ENCODE measurements at regions not wholly inside any gene's neighbourhood (a gene's known extent, or its start where the extent isn't known, plus 50 kb on each side); places are given as distances from the start of the nearest gene placed in this dataset.
"Not testable (repeated sequence)": the region's sequence is repeated elsewhere in the genome, so short reads cannot be mapped to it uniquely, and the experiment has no call there.

DNA sequence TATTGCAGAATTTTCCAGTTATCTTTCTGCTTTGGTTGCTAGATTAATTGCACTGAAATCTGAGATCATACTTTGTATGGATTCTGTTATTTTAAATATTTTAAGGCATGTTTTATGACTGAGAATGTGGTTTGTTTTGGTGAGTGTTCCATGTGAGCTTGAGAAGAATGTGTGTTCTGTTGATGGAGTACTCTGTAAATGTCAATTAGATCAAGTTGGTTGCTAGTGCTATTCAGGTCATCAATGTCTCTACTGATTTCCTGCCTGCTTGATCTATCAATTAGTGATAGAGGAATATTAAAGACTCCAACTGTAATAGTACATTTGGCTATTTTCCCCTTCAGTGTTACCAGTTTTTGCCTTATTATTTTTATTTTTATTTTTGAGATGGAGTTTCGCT lies 64.3 kb upstream of the SHANK2 start:
- peaks cover 13% of the 10 kb centered on the region for H3K9me3 Mint-ChIP-seq
- H3K4me1 Mint-ChIP-seq, result no peaks in the 10 kb centered on the region
- H3K4me3 Mint-ChIP-seq, result no peak overlapping the region
- DNase-seq, result no peak
- peaks cover 16% of the 10 kb centered on the region for H3K27me3 Mint-ChIP-seq
- no peak overlapping the region for H3K27ac Mint-ChIP-seq
- H3K36me3 Mint-ChIP-seq, result peaks cover 1% of the 10 kb centered on the region

DNA sequence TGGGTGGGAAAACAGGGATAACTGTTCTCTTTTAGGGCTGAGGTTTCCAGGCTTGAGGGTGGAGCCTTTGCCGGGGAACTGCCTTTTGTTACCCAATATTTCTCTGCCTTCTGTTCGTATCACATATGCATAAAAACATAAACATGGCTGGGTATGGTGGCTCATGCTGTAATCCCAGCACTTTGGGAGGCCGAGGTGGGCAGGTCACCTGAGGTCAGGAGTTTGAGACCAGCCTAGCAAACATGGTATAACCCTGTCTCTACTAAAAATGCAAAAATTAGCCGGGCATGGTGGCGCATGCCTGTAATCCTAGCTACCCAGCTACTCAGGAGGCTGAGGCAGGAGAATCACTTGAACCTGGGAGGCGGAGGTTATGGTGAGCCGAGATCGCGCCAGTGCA lies 60.2 kb upstream of the SHANK2 start:
- H3K9me3 Mint-ChIP-seq, DNase-seq, H3K4me3 Mint-ChIP-seq, H3K36me3 Mint-ChIP-seq, H3K4me1 Mint-ChIP-seq, H3K27ac Mint-ChIP-seq, H3K27me3 Mint-ChIP-seq: not testable (repeated sequence)

DNA sequence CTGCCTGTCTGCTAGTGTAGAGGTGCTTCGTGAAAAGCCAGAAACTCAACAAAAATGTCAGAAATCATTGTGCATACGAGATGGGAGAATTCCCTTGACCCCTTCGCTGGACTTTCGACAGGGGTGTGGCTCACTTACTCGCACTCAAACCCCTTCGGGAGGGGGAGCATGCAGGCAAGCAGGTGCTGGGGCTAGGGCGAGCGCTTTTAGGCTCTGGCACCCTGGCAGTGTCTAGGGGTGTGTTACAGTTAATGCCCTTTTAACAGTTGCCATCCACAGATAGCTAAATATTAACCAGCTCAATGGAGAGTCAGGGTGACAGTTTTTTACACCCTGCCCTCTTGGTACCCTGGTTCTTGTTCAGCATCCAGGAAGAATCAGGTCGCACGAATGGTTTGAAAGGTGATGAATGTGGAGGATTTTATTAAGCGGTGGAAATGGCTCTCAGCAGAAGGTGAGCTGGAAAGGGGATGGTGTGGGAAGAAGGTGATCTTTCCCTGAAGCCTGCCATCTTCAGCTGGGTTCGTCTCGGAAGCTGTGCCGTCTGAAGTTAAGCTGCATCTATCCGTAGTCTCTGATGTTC lies 59.6 kb upstream of the SHANK2 start:
- Mint-ChIP-seq H3K4me1 (no peaks in the 10 kb centered on the region), H3K9me3 (peaks cover 3% of the 10 kb centered on the region), H3K36me3 (no peaks in the 10 kb centered on the region), H3K27me3 (no peaks in the 10 kb centered on the region), H3K27ac (no peak overlapping the region), H3K4me3 (no peak overlapping the region)
- no peak for DNase-seq

DNA sequence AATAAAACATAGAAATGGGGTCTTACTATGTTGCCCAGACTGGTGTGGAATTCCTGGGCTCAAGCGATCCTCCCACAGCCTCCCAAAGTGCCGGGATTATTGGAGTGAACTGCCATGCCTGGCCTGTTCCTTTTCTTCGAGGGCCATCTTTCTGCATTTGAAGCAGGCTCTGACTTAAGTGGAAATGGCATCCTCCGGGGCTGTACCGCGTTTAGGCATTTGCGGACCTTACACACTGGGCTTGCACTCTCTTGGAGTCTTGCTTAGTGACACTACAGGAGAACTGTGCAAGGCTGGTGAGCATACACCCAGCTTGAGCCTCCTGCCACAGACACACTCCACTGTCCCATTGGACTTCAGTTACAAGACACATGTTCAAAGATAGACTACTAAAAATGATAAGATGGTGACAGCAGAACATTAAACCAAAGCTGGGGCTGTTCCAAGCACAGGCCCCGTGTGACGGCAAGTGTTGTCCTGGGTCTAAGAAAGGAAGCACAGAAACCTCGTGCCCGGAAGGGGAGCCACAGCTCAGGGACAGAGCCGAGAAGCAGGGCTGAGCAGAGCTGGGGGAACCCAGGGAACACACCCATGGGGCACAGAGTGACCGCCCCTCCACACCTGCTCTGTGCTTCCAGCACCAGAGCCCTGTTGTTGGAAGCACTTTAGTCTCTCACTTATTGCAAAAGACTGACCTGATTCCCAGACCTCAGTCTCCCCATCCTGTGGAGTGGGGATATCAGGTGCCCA lies 59.0 kb upstream of the SHANK2 start:
- no peak overlapping the region for H3K27ac Mint-ChIP-seq
- DNase-seq, result no peak
- H3K27me3 Mint-ChIP-seq, result no peaks in the 10 kb centered on the region
- no peak overlapping the region for H3K4me3 Mint-ChIP-seq
- H3K4me1 Mint-ChIP-seq, result no peaks in the 10 kb centered on the region
- H3K9me3 Mint-ChIP-seq, result no peaks in the 10 kb centered on the region
- H3K36me3 Mint-ChIP-seq, result no peaks in the 10 kb centered on the region

DNA sequence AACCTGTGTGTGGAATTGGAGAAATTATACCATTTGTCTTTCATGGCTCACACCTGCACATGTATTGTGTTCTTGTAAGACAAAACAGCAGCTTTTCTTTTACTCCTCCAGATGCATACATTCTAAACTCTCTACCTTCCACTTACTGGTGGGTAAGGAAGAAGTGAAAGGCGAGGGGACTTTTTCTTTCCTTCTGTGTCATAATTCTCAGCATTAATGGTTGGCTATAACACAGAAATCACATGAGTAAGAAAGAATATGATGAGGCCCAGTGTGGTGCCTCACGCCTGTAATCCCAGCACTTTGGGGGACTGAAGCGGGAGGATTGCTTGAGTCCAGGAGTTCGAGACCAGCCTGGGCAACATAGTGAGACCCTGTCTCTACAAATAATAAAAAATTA lies 57.8 kb upstream of the SHANK2 start:
- DNase-seq, result no peak
- Mint-ChIP-seq H3K27me3 (no peaks in the 10 kb centered on the region), H3K27ac (no peak overlapping the region), H3K9me3 (no peaks in the 10 kb centered on the region), H3K4me1 (no peaks in the 10 kb centered on the region), H3K4me3 (no peak overlapping the region), H3K36me3 (no peaks in the 10 kb centered on the region)

DNA sequence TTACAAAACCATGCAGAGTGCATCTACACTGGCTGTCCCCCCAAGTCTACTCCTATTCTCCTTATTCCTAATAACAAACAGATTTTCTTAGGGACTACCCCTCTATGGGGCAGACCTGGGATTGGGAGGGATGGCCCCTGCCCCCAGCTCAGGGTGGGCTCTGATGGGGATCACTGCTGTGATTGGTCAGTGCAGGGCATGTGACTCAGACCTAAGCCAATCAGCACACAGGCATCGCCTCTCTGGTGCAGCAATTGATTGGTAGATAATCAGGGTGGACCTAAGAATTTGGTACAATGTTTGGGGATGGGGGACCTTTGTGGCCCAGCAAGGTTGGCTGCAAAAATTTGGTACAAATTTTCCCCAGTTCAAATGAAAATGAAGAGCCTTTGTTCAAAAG lies 57.2 kb upstream of the SHANK2 start:
- DNase-seq, result no peak
- H3K4me1 Mint-ChIP-seq, result no peaks in the 10 kb centered on the region
- H3K27ac Mint-ChIP-seq, result no peak overlapping the region
- no peaks in the 10 kb centered on the region for H3K27me3 Mint-ChIP-seq
- no peak overlapping the region for H3K4me3 Mint-ChIP-seq
- no peaks in the 10 kb centered on the region for H3K36me3 Mint-ChIP-seq
- H3K9me3 Mint-ChIP-seq, result no peaks in the 10 kb centered on the region

DNA sequence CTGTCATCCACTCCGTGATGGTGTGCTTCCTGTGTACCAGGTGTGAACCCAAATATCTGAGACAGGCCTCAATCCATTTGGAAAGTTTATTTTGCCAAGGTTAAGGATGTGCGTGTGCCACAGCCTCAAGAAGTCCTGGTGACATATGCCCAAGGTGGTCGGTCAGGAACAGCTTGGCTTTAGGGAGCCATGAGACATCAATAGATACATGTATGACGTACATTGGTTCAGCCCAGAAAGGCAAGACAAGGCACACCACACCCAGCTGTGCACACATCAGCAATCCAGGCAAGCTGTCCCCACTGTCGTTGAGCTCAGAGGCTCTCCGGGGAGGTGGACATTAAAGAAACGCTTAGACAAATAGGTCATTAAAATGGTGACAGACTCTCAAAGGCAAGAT lies 56.8 kb upstream of the SHANK2 start:
- no peak for DNase-seq
- Mint-ChIP-seq H3K9me3 (no peaks in the 10 kb centered on the region), H3K4me3 (no peak overlapping the region), H3K27me3 (no peaks in the 10 kb centered on the region), H3K27ac (no peak overlapping the region), H3K36me3 (no peaks in the 10 kb centered on the region), H3K4me1 (no peaks in the 10 kb centered on the region)

DNA sequence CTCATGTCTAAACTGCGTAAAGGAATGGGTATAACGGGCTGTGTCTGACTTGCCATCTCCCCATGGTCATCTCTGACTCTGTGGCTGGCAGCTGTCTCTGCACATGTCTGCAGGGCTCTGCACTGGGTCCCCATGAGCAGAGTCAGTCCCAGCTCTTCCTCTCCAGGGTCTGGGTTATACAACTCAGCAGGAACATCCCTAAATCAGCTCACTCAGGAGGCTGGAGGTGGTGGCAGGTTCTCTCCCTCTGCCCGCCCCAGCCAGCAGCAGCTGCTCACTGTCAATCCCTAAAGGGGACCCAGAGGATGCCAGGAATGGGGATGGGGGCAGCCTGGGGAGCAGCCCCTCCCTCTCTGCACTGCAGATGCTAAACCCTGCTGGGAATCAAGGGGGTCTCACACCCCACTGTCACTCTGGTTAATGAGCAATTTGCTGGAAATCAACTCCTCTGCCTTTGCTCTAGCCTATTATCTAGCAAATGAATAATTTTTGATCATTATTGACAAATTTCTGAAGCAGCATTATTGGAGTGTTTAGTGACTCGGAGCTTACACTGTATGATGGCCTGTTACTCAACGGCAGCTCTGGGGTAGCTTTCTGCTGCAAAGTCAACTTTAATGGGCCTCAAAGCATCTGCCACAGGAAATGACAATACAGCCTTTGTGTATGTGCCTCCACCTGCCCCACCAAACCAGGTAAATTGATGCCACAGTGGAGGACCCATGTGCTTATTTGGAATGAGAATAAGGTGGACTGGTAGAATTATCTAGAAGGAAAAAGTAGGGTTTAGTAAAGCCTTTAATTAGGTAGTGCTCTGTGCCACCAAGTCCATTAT lies 55.7 kb upstream of the SHANK2 start:
- DNase-seq, result no peak
- Mint-ChIP-seq H3K4me3 (no peak overlapping the region), H3K4me1 (no peaks in the 10 kb centered on the region), H3K9me3 (no peaks in the 10 kb centered on the region), H3K27me3 (peaks cover 9% of the 10 kb centered on the region), H3K27ac (no peak overlapping the region), H3K36me3 (no peaks in the 10 kb centered on the region)

DNA sequence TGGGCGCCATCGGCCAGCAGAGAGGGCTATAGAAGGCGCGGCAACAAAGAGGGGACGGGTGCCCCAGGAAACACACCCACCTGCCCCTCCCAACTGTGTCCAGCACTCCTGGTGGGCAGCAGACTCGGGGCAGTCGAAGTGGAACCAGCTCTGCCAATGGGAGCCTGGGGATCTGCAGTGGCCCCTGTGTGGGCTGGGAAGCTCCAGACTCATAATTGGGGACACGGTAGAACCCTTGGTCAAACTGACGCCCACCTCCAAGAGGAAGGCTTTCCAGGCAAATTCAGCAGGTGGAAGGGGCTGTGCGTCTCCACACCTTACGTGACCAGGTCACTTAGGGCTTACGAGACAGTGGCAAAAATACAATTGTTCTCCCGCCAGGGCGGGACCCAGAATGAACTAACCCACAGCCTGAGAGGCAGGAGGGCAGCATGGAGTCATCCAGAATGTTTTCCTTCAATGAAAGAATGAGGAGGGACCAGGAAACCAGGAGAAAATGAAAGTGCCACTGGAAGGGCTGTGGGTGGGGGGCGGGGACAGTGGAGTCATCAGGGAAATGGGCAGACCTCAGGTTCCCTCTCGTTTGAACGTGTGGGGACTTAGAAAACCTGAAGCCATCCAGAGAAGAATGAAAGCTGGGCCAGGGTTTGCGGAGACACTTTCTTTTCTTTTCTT lies 53.2 kb upstream of the SHANK2 start:
- Mint-ChIP-seq H3K4me1 (no peaks in the 10 kb centered on the region), H3K36me3 (no peaks in the 10 kb centered on the region), H3K4me3 (no peak overlapping the region), H3K9me3 (no peaks in the 10 kb centered on the region), H3K27ac (no peak overlapping the region), H3K27me3 (peaks cover 19% of the 10 kb centered on the region)
- no peak for DNase-seq

DNA sequence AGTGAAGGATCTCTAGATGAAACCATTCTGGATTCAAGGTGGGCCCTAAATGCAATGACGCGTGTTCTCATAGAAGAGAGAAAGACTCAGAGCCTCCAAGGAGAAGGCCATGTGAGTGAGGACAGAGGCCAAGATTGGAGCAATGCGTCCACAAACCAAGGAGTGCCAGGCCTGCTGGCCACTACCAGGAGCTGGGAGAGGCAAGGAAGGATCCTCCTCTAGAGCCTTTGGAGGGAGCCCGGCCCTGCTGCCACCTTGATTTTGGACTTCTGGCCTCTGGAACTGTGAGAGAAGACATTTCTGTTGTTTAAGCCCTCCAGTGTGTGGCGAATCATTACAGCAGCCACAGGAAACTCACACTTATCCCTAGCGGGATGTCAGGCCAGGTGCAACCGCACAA lies 52.7 kb upstream of the SHANK2 start:
- no peak for DNase-seq
- H3K4me1 Mint-ChIP-seq, result no peaks in the 10 kb centered on the region
- H3K4me3 Mint-ChIP-seq, result no peak overlapping the region
- H3K27ac Mint-ChIP-seq, result no peak overlapping the region
- H3K36me3 Mint-ChIP-seq, result no peaks in the 10 kb centered on the region
- peaks cover 24% of the 10 kb centered on the region for H3K27me3 Mint-ChIP-seq
- no peaks in the 10 kb centered on the region for H3K9me3 Mint-ChIP-seq

DNA sequence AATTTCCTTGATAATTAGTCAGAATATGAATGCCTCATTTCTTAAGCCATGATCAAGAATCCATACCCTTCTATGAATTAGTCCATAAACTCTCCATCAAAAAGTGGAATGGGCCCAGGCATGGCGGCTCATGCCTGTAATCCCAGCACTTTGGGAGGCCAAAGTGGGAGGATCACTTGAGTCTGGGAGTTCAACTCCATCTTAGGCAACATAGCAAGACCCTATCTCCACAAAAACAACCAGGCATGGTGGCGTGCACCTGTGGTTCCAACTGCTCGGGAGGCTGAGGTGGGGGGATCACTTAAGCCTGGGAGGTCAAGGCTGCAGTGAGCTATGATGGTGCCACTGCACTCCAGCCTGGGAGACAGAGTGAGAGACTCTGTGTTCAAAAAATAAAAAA lies 52.1 kb upstream of the SHANK2 start:
- H3K27ac Mint-ChIP-seq, result no peak overlapping the region
- no peaks in the 10 kb centered on the region for H3K4me1 Mint-ChIP-seq
- H3K27me3 Mint-ChIP-seq, result peaks cover 28% of the 10 kb centered on the region
- DNase-seq, result no peak
- no peak overlapping the region for H3K4me3 Mint-ChIP-seq
- H3K36me3 Mint-ChIP-seq, result no peaks in the 10 kb centered on the region
- no peaks in the 10 kb centered on the region for H3K9me3 Mint-ChIP-seq

DNA sequence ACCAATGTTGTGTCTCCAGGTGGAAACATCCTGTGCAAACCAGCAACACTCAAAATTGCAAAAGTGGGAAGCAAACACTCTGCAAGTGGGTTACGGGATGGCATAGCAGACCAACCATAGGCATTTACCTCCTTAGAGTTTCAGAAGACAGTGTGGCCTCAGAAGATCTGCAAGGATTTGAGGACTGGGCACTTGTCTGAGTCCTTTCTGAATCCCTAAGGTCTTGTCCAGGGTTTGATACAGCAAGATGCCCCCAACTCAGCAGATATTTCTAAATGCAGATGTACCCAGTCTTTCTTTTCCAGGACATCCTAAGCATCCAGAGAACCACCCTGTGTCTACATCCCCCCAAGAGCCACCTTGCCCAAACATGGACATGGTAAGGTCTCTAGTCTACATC lies 51.7 kb upstream of the SHANK2 start:
- H3K27me3 Mint-ChIP-seq, result peaks cover 31% of the 10 kb centered on the region

DNA sequence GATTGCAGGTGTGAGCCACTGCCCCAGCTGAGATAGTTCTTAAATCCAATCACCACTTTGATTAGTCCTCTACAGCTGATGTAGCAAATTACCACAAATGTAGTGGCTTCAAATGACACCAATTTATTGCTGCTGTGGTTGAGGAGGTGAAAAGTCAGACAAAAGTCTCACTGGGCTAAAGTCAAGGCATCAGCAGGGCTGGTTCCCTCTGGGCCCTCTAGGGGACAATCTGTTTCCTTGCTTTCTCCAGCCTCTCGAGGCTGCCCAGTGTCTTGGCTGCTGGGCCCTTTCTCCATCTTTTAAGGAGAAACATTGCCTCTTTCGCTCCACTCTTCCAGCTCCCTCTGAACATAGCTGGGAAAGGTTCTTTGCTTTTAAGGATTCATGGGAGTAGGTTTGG lies 50.5 kb upstream of the SHANK2 start:
- Mint-ChIP-seq H3K27me3 (peaks cover 37% of the 10 kb centered on the region), H3K9me3 (no peaks in the 10 kb centered on the region), H3K27ac (no peak overlapping the region), H3K4me3 (no peak overlapping the region), H3K4me1 (no peaks in the 10 kb centered on the region), H3K36me3 (no peaks in the 10 kb centered on the region)
- DNase-seq, result no peak

More for the DNA sequence above, 51.7 kb upstream of the SHANK2 start:
- no peak for DNase-seq
- Mint-ChIP-seq H3K4me1 (no peaks in the 10 kb centered on the region), H3K4me3 (no peak overlapping the region), H3K27ac (no peak overlapping the region), H3K36me3 (no peaks in the 10 kb centered on the region), H3K9me3 (no peaks in the 10 kb centered on the region)

DNA sequence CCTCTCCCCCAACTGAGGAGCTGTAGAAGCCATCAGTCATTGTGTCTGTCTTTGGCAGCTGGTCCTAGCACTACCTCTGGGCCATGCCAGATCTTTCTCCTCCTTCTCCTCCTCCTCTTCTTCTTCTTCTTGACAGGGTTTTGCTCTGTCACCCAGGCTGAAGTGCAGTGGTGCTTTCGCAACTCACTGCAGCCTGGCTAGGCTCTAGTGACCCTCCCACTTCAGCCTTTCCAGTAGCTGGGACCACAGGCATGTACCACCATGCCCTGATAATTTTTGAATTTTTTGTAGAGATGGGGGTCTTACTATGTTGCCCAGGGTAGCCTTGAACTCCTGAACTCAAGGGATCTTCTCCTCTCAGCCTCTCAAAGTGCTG lies 50.1 kb upstream of the SHANK2 start:
- Mint-ChIP-seq H3K27me3 (peaks cover 41% of the 10 kb centered on the region), H3K4me1 (no peaks in the 10 kb centered on the region), H3K27ac (no peak overlapping the region), H3K4me3 (no peak overlapping the region), H3K9me3 (no peaks in the 10 kb centered on the region), H3K36me3 (no peaks in the 10 kb centered on the region)
- no peak for DNase-seq
